Progenitor cell of endocrine pancreas (in vitro differentiated cells): ENCODE measurements at regions not wholly inside any gene's neighbourhood (a gene's known extent, or its start where the extent isn't known, plus 50 kb on each side); places are given as distances from the start of the nearest gene placed in this dataset.

Source experiments
- DNase-seq: peaks from one replicate; pipeline ENCODE4 v3.0.0; 2021; ENCODE audit warnings: low spot score; ENCODE audit not compliant: unreplicated experiment
- H3K27ac Mint-ChIP-seq: 2 replicates; pipeline ENCODE4 v1.8.0; 2021; ENCODE audit warnings: mild to moderate bottlenecking, moderate library complexity, mixed read lengths
- H3K27me3 Mint-ChIP-seq: 2 replicates; pipeline ENCODE4 v1.8.0; 2021; ENCODE audit warnings: mixed read lengths
- H3K36me3 Mint-ChIP-seq: 2 replicates; pipeline ENCODE4 v1.8.0; 2022; ENCODE audit warnings: mixed read lengths; ENCODE audit not compliant: insufficient read depth
- H3K4me1 Mint-ChIP-seq: 2 replicates; pipeline ENCODE4 v1.8.0; 2021; ENCODE audit warnings: low read depth, mixed read lengths
- H3K4me3 Mint-ChIP-seq: 2 replicates; pipeline ENCODE4 v1.8.0; 2021; ENCODE audit warnings: low read depth, mild to moderate bottlenecking, moderate library complexity, mixed read lengths
- H3K9me3 Mint-ChIP-seq: 2 replicates; pipeline ENCODE4 v1.8.0; 2021; ENCODE audit warnings: low read depth, mixed read lengths
- TF ChIP-seq, protein P1 (sequence below): fragments of 200-600 bp; sonication (generic); IDR thresholded peaks from one replicate; pipeline ENCODE4 v1.5.0; 2021; ENCODE audit warnings: antibody characterized with exemption, mild to moderate bottlenecking; ENCODE audit not compliant: unreplicated experiment

DNA sequence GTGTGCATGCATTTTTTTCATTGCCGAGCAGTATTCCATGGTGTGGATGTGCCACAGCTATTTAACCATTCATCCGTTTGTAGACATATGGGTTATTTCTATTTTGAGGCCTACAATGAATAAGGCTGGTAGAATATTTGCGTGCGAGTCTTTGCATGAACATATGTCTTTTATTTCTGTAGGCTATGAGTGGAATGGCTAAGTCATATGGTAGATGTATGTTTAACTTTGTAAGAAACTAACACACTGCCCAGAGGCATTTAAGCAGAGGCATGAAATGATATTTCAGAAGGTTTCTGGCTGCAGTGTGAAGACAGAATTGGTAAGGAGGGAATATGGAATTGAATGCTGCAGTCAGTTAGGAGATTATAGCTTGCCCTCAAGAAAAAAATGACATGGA is 457.4 kb upstream of the CDH4 start:
- Mint-ChIP-seq H3K27ac (no peak overlapping the region), H3K9me3 (no peaks in the 10 kb centered on the region), H3K27me3 (peaks cover 49% of the 10 kb centered on the region), H3K4me1 (no peaks in the 10 kb centered on the region), H3K36me3 (no peaks in the 10 kb centered on the region), H3K4me3 (no peak overlapping the region)
- TF ChIP-seq, protein P1, sequence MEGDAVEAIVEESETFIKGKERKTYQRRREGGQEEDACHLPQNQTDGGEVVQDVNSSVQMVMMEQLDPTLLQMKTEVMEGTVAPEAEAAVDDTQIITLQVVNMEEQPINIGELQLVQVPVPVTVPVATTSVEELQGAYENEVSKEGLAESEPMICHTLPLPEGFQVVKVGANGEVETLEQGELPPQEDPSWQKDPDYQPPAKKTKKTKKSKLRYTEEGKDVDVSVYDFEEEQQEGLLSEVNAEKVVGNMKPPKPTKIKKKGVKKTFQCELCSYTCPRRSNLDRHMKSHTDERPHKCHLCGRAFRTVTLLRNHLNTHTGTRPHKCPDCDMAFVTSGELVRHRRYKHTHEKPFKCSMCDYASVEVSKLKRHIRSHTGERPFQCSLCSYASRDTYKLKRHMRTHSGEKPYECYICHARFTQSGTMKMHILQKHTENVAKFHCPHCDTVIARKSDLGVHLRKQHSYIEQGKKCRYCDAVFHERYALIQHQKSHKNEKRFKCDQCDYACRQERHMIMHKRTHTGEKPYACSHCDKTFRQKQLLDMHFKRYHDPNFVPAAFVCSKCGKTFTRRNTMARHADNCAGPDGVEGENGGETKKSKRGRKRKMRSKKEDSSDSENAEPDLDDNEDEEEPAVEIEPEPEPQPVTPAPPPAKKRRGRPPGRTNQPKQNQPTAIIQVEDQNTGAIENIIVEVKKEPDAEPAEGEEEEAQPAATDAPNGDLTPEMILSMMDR, result no peak
- DNase-seq, result no peak

DNA sequence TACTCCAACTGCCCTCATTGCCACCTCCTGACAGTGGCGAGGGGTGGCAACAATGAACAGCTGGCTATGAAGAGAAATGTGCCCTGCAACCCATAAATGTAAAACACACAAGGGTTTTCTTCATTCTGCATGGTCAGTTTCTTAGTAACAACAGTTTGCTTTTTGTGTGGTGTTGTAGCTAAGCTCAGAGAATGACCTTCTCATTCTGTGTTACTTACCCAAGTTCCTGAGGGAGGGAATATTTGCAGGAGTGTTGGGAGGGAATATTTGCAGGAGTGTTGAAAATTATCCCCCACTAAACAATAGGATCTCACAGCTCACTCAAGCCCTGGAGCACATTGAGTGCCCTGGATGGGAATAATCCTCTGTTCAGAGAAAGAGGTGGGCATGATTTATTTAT is 456.4 kb upstream of the CDH4 start:
- H3K9me3 Mint-ChIP-seq, result peaks cover 3% of the 10 kb centered on the region
- no peak for DNase-seq
- no peaks in the 10 kb centered on the region for H3K4me1 Mint-ChIP-seq
- peaks cover 39% of the 10 kb centered on the region for H3K27me3 Mint-ChIP-seq
- no peak overlapping the region for H3K27ac Mint-ChIP-seq
- TF ChIP-seq, protein P1, result no peak
- H3K4me3 Mint-ChIP-seq, result no peak overlapping the region
- H3K36me3 Mint-ChIP-seq, result no peaks in the 10 kb centered on the region

DNA sequence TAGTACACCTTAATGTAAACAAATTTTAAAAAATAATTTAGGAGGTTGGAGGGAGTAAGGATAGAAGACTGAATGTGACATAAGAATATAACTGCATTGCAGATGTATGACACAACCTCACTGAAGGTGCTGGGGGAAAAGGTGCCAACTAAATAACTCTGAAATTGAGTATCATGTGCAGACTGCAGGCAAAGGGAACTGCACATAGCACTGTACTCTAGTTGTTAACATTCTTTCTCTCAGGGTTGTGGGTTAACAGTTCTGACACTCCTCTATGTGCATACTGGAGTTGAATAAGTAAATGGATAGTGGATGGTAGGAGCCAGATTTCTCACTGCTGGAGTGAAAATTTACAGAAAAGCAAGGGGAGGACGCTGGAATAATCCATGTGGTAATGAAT is 451.9 kb upstream of the CDH4 start:
- TF ChIP-seq, protein P1, result no peak
- Mint-ChIP-seq H3K36me3 (no peaks in the 10 kb centered on the region), H3K4me1 (peaks cover 3% of the 10 kb centered on the region), H3K27me3 (peaks cover 21% of the 10 kb centered on the region), H3K4me3 (no peak overlapping the region), H3K9me3 (peaks cover 3% of the 10 kb centered on the region), H3K27ac (no peak overlapping the region)
- no peak for DNase-seq

DNA sequence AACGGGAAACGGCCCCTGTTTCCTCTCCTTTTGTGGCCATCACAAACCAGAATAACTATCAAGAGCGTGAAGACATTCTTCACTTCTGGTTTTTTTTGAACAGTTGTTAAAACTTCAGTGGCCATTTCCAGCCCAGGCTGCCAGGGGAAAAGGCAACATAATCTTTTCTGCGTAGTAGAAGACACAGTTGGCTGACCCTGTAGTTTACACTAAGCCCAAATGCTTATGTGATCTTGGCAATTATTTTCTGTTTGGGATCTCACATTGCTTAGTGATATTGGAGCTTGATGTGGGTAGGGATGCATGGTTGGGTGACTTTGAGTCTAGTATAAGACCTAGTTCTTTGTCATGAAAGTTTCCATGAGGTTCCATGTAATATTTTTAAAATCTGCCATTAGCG is 449.4 kb upstream of the CDH4 start:
- TF ChIP-seq, protein P1, result no peak
- H3K27me3 Mint-ChIP-seq, result peaks cover 9% of the 10 kb centered on the region
- no peaks in the 10 kb centered on the region for H3K36me3 Mint-ChIP-seq
- H3K4me1 Mint-ChIP-seq, result peaks cover 3% of the 10 kb centered on the region
- no peak overlapping the region for H3K27ac Mint-ChIP-seq
- no peak for DNase-seq
- peaks cover 3% of the 10 kb centered on the region for H3K9me3 Mint-ChIP-seq
- H3K4me3 Mint-ChIP-seq, result no peak overlapping the region

DNA sequence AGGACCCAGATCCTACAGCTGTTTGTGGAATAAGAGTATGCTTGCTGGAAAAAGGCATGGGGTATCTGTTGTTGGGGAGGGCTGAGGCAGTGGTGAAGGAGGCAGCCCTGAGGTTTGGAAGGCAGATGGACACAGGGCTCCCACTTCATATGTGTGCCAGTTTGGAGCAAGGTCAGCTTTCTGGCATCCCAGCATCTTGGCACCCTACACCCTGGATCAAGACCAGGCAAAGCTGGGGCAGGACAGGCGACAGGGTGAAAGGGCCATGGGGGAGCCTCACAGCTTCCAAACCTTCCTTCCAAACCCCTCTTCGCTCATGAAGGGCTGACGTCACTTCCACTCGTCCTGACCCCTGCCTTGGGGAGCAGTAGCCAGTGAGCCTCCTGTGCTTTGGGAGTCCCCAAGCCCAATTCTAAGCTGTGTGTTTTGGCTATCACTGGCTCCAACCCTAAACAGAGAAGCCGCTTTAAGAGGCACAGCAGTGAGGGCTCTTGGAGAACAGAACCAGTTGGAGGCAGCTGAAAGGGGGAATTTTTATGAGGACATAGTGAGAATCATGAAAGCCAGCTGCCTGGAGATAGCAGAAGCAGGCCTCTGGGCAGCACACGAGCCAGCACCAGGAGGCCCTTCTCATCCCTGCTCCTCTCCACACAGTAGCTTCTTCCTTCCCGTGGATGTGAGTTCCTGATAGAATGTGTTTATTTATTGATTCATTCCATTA is 448.6 kb upstream of the CDH4 start:
- Mint-ChIP-seq H3K9me3 (peaks cover 3% of the 10 kb centered on the region), H3K27ac (no peak overlapping the region), H3K27me3 (peaks cover 7% of the 10 kb centered on the region), H3K4me1 (peaks cover 3% of the 10 kb centered on the region), H3K36me3 (no peaks in the 10 kb centered on the region), H3K4me3 (no peak overlapping the region)
- TF ChIP-seq, protein P1, result no peak
- DNase-seq, result no peak
